Esophagus muscularis mucosa (tissue), 4 donors: ENCODE measurements at regions not wholly inside any gene's neighbourhood (a gene's known extent, or its start where the extent isn't known, plus 50 kb on each side); places are given as distances from the start of the nearest gene placed in this dataset.

Source experiments
- CTCF ChIP-seq, 3 experiments: fragments of 200-600 bp in 2 of 3; fragments of 450-650 bp in 1 of 3; sonication (generic) in 2 of 3; IDR thresholded peaks; one replicate each; pipeline ENCODE4 v1.5.1; 2017 to 2019; ENCODE audit warnings: antibody characterized with exemption in 3 of 3, mild to moderate bottlenecking in 2 of 3, moderate library complexity in 1 of 3
- EP300 ChIP-seq: sonication (generic); formaldehyde crosslinking; IDR thresholded peaks from one replicate; pipeline ENCODE4 v1.6.1; 2017; ENCODE audit warnings: antibody characterized with exemption
- POLR2A ChIP-seq: fragments of 450-650 bp; IDR thresholded peaks from one replicate; pipeline ENCODE4 v1.6.1; 2017; ENCODE audit warnings: antibody characterized with exemption, moderate library complexity, mild to moderate bottlenecking, low read depth
- POLR2AphosphoS5 ChIP-seq, 2 donors: sonication (generic); formaldehyde crosslinking; IDR thresholded peaks; one replicate each; pipeline ENCODE4 v1.6.1; 2017; ENCODE audit warnings: antibody characterized with exemption in 2 of 2

GRCh38 chr20:24771542-24772061 lies 177.5 kb upstream of the CST7 start:
- TF ChIP-seq CTCF (IDR thresholded peaks at IDR 0.05), result no peak
- no peak for TF ChIP-seq POLR2AphosphoS5 (IDR thresholded peaks at IDR 0.05)
- no peak for TF ChIP-seq EP300
- no peak for TF ChIP-seq POLR2A
